HFFc6 (cell line): ENCODE measurements at regions not wholly inside any gene's neighbourhood (a gene's known extent, or its start where the extent isn't known, plus 50 kb on each side); places are given as distances from the start of the nearest gene placed in this dataset.

Experiments
- DNase-seq: peaks from one replicate; pipeline ENCODE4 v3.0.0-alpha.2; 2018
- H3K27ac Mint-ChIP-seq: 2 replicates; pipeline ENCODE4 v1.8.0; 2020; ENCODE audit warnings: mild to moderate bottlenecking, mixed read lengths
- H3K27me3 Mint-ChIP-seq: 2 replicates; pipeline ENCODE4 v1.8.0; 2021; ENCODE audit warnings: mild to moderate bottlenecking, moderate library complexity, mixed read lengths; ENCODE audit not compliant: insufficient read depth
- H3K36me3 Mint-ChIP-seq: 2 replicates; pipeline ENCODE4 v1.8.0; 2021; ENCODE audit warnings: low read depth, mixed read lengths
- H3K4me1 Mint-ChIP-seq: 2 replicates; pipeline ENCODE4 v1.8.0; 2020; ENCODE audit warnings: low read depth, mixed read lengths
- H3K4me3 Mint-ChIP-seq: 2 replicates; pipeline ENCODE4 v1.8.0; 2020; ENCODE audit warnings: mild to moderate bottlenecking, moderate library complexity, mixed read lengths
- H3K9me3 Mint-ChIP-seq: 2 replicates; pipeline ENCODE4 v1.8.0; 2020; ENCODE audit warnings: mild to moderate bottlenecking, mixed read lengths
- TF ChIP-seq, protein P1 (sequence below): fragments of 200-600 bp; sonication (generic); IDR thresholded peaks from 2 replicates; pipeline ENCODE4 v1.5.0; 2021; ENCODE audit warnings: antibody characterized with exemption, mild to moderate bottlenecking

DNA sequence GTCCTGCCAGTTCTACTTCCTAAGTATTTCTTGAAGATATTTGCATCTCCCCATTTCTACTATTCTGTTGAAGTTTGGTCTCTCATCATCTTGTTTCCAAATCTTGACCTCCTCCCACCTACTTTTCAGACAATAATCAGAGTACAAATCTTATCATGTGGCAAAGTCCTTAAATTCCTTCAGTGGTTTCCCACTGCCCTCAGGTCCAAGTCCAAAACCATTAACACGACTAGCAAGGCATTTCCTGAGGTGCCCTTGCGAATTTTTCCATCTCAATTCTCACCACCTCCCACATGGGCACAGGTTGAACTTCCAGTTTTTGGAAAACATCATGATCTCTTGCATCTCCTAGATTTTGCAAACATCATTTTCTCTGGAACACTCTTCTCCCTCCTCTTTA lies 97.2 kb upstream of the CDK1 start:
- Mint-ChIP-seq H3K27ac (no peak overlapping the region), H3K9me3 (no peaks in the 10 kb centered on the region), H3K36me3 (no peaks in the 10 kb centered on the region), H3K4me1 (no peaks in the 10 kb centered on the region), H3K4me3 (no peak overlapping the region), H3K27me3 (peaks cover 11% of the 10 kb centered on the region)
- TF ChIP-seq, protein P1, sequence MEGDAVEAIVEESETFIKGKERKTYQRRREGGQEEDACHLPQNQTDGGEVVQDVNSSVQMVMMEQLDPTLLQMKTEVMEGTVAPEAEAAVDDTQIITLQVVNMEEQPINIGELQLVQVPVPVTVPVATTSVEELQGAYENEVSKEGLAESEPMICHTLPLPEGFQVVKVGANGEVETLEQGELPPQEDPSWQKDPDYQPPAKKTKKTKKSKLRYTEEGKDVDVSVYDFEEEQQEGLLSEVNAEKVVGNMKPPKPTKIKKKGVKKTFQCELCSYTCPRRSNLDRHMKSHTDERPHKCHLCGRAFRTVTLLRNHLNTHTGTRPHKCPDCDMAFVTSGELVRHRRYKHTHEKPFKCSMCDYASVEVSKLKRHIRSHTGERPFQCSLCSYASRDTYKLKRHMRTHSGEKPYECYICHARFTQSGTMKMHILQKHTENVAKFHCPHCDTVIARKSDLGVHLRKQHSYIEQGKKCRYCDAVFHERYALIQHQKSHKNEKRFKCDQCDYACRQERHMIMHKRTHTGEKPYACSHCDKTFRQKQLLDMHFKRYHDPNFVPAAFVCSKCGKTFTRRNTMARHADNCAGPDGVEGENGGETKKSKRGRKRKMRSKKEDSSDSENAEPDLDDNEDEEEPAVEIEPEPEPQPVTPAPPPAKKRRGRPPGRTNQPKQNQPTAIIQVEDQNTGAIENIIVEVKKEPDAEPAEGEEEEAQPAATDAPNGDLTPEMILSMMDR = no peak
- no peak for DNase-seq

GRCh38 chr10:60679388-60679990 lies 98.8 kb upstream of the CDK1 start:
- H3K9me3 Mint-ChIP-seq = no peaks in the 10 kb centered on the region
- H3K36me3 Mint-ChIP-seq = no peaks in the 10 kb centered on the region
- TF ChIP-seq, protein P1 = no peak
- no peak overlapping the region for H3K27ac Mint-ChIP-seq
- no peaks in the 10 kb centered on the region for H3K4me1 Mint-ChIP-seq
- H3K4me3 Mint-ChIP-seq = no peak overlapping the region
- peaks cover 8% of the 10 kb centered on the region for H3K27me3 Mint-ChIP-seq
- no peak for DNase-seq

- Mint-ChIP-seq H3K9me3 (no peaks in the 10 kb centered on the region), H3K4me3 (no peak overlapping the region), H3K4me1 (no peaks in the 10 kb centered on the region), H3K27me3 (peaks cover 11% of the 10 kb centered on the region), H3K36me3 (no peaks in the 10 kb centered on the region), H3K27ac (no peak overlapping the region)
- DNase-seq = no peak
- TF ChIP-seq, protein P1 = no peak
Measured at GRCh38 chr10:60678978-60679377, 99.3 kb upstream of the CDK1 start.

- TF ChIP-seq, protein P1 = no peak
- DNase-seq = no peak
- H3K4me3 Mint-ChIP-seq = no peak overlapping the region
- no peak overlapping the region for H3K27ac Mint-ChIP-seq
- peaks cover 11% of the 10 kb centered on the region for H3K27me3 Mint-ChIP-seq
- H3K9me3 Mint-ChIP-seq = no peaks in the 10 kb centered on the region
- no peaks in the 10 kb centered on the region for H3K4me1 Mint-ChIP-seq
- no peaks in the 10 kb centered on the region for H3K36me3 Mint-ChIP-seq
Measured at GRCh38 chr10:60677531-60678129, 100.6 kb upstream of the CDK1 start.

- H3K9me3 Mint-ChIP-seq = no peaks in the 10 kb centered on the region
- H3K27ac Mint-ChIP-seq = no peak overlapping the region
- TF ChIP-seq, protein P1 = no peak
- no peak for DNase-seq
- H3K4me3 Mint-ChIP-seq = no peak overlapping the region
- no peaks in the 10 kb centered on the region for H3K4me1 Mint-ChIP-seq
- no peaks in the 10 kb centered on the region for H3K36me3 Mint-ChIP-seq
- H3K27me3 Mint-ChIP-seq = peaks cover 13% of the 10 kb centered on the region
Measured at GRCh38 chr10:60675236-60675635, 103.0 kb upstream of the CDK1 start.
